Esophagus squamous epithelium (tissue), 5 donors: ENCODE measurements at regions not wholly inside any gene's neighbourhood (a gene's known extent, or its start where the extent isn't known, plus 50 kb on each side); places are given as distances from the start of the nearest gene placed in this dataset.
"Not testable (repeated sequence)": the region's sequence is repeated elsewhere in the genome, so short reads cannot be mapped to it uniquely, and the experiment has no call there.

ENCODE experiments used
- DNase-seq: peaks from one replicate; lab custom pipeline; 2025; lab: John Stamatoyannopoulos, UW
- H3K27ac ChIP-seq, 4 donors: fragments of 200-600 bp; sonication (generic); one replicate each; pipeline ENCODE4 v1.5.1; 2016 to 2019; ENCODE audit warnings: mild to moderate bottlenecking in 1 of 4
- H3K27me3 ChIP-seq, 4 donors: fragments of 200-600 bp; sonication (generic); 1 replicate in 3 of 4; 2 replicates in 1 of 4; pipeline versions ENCODE4 v1.5.1 to v1.6.0; 2017 to 2021; ENCODE audit warnings: antibody characterized with exemption in 1 of 4
- H3K36me3 ChIP-seq, 3 donors: fragments of 200-600 bp; sonication (generic); one replicate each; pipeline ENCODE4 v1.5.1; 2016 to 2019
- H3K4me1 ChIP-seq, 3 donors: fragments of 200-600 bp; sonication (generic); one replicate each; pipeline ENCODE4 v1.5.1; 2017 to 2019
- H3K4me3 ChIP-seq, 4 donors: fragments of 200-600 bp; sonication (generic); 1 replicate in 3 of 4; 2 replicates in 1 of 4; pipeline ENCODE4 v1.5.1; 2016 to 2019; ENCODE audit warnings: mild to moderate bottlenecking in 2 of 4, moderate library complexity in 1 of 4
- H3K9me3 ChIP-seq, 3 donors: fragments of 200-600 bp; sonication (generic); one replicate each; pipeline ENCODE4 v1.5.1; 2016 to 2019
- POLR2A ChIP-seq, 4 donors: fragments of 450-650 bp; IDR thresholded peaks; one replicate each; pipeline ENCODE4 v1.6.1; 2017; ENCODE audit warnings: antibody characterized with exemption in 4 of 4, mild to moderate bottlenecking in 4 of 4, moderate library complexity in 3 of 4
- WGBS, 2 donors: methylation state at CpG; one replicate each; pipeline ENCODE4 v1.1.5; 2018; 5-methylcytosine and 5-hydroxymethylcytosine counted together
- intact Hi-C: fragments of 100-400 bp; cut with DNase I; formaldehyde crosslinking; loops from one replicate; pipeline ENCODE4 v1.15.0; 2022
- TF ChIP-seq, protein P1 (sequence below), 6 experiments: fragments of 450-650 bp in 4 of 6; fragments of 200-600 bp in 2 of 6; sonication (generic) in 2 of 6; IDR thresholded peaks; one replicate each; pipeline ENCODE4 v1.5.1; 2016 to 2019; ENCODE audit warnings: antibody characterized with exemption in 6 of 6, mild to moderate bottlenecking in 4 of 6, moderate library complexity in 4 of 6
- donor health status: DM: yes; HTN: yes; CAD: no.

DNA sequence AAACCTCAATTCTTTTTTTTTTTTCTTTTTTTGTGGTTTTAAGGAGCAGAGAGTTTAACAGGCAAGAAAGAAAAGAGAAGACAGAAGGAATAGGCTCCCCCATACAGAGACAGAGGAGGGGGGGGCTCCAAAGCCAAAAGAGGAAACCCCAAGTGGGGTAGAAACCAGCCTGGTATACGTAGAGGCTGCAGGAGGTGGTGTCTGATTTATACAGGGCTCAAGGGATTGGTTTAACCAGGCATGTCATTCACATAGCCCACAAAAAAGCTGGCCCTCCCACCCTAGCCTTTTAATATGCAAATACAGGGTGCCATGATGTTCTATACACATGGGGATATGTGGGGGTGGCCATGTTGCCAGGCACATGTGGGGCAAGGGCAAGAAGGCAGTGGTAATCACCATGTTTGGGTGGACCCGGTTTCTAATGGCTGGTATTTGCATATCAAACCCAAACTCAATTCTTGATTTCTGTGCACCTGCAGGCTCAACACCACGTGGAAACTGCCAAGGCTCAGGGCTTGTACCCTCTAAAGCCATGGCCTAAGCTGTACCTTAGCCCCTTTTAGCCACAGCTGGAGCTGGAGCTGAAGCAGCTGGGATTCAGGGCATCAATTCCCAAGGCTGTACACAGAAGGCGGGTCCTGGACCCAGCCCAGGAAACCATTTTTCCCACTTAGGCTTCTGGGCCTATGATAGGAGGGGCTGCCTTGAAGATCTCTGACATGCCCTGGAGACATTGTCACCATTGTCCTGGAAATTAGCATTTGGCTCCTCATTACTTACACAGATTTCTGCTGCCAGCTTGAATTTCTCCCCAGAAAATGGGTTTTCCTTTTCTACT lies 170.3 kb downstream of the MAIP1 start:
- Histone ChIP-seq H3K9me3 (no peaks in the 10 kb centered on the region), H3K4me3 (no peak overlapping the region), H3K36me3 (no peaks in the 10 kb centered on the region), H3K4me1 (peaks cover 0 to 9% (median 0%) of the 10 kb centered on the region in 3 donors), H3K27me3 (no peaks in the 10 kb centered on the region), H3K27ac (no peak overlapping the region)
- DNase-seq = no peak
- intact Hi-C loops = no loop called here
- TF ChIP-seq, protein P1, sequence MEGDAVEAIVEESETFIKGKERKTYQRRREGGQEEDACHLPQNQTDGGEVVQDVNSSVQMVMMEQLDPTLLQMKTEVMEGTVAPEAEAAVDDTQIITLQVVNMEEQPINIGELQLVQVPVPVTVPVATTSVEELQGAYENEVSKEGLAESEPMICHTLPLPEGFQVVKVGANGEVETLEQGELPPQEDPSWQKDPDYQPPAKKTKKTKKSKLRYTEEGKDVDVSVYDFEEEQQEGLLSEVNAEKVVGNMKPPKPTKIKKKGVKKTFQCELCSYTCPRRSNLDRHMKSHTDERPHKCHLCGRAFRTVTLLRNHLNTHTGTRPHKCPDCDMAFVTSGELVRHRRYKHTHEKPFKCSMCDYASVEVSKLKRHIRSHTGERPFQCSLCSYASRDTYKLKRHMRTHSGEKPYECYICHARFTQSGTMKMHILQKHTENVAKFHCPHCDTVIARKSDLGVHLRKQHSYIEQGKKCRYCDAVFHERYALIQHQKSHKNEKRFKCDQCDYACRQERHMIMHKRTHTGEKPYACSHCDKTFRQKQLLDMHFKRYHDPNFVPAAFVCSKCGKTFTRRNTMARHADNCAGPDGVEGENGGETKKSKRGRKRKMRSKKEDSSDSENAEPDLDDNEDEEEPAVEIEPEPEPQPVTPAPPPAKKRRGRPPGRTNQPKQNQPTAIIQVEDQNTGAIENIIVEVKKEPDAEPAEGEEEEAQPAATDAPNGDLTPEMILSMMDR (IDR thresholded peaks at IDR 0.05) = no peak
- no peak for TF ChIP-seq POLR2A (IDR thresholded peaks at IDR 0.05)
- 69 to 71% methylated on average over 4 of the region's 4 CpGs for WGBS, 2 donors

DNA sequence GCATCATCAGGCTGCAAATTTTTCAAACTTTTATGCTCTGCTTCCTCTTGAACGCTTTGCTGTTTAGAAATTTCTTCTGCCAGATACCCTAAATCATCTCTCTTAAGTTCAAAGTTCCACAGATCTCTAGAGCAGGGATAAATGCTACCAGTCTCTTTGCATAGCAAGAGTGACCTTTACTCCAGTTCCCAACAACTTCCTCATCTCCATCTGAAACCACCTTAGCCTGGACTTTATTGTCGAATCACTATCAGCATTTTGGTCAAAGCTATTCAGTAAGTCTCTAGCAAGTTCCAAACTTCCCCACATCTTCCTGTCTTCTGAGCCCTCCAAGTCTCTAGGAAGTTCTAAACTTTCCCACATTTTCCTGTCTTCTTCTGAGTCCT lies 170.9 kb downstream of the MAIP1 start:
- DNase-seq, H3K9me3 ChIP-seq, H3K27me3 ChIP-seq, H3K4me3 ChIP-seq, intact Hi-C loops, H3K27ac ChIP-seq, H3K36me3 ChIP-seq: not testable (repeated sequence)
- WGBS, 2 donors = 68 to 81% methylated on average over 2 of the region's 2 CpGs
- H3K4me1 ChIP-seq = peaks cover 0 to 14% (median 0%) of the 10 kb centered on the region in 3 donors

DNA sequence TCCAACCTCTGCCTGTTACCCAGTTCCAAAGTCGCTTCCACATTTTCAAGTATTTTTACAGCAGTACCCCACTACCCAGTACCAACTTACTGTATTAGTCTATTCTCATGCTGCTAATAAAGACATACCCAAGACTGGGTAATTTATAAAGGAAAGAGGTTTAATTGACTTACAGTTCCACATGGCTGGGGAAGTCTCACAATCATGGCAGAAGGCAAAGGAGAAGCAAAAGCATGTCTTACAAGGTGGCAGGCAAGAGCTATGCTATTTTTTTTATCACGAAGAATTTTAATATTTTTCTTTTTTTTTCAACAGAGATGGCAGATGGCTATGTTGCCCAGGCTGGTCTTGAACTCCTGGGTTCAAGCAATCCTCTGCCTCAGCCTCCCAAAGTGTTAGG lies 171.3 kb downstream of the MAIP1 start:
- H3K27ac ChIP-seq, intact Hi-C loops, DNase-seq, H3K27me3 ChIP-seq, H3K36me3 ChIP-seq, H3K4me3 ChIP-seq, H3K9me3 ChIP-seq: not testable (repeated sequence)
- 94 to 98% methylated on average over 2 of the region's 2 CpGs for WGBS, 2 donors
- peaks cover 0 to 14% (median 0%) of the 10 kb centered on the region in 3 donors for H3K4me1 ChIP-seq

GRCh38 chr2:200127848-200128247 lies 172.5 kb downstream of the MAIP1 start:
- intact Hi-C loops = no loop called here
- Histone ChIP-seq H3K27ac (no peak overlapping the region), H3K36me3 (no peaks in the 10 kb centered on the region), H3K4me1 (peaks cover 0 to 14% (median 0%) of the 10 kb centered on the region in 3 donors), H3K9me3 (no peaks in the 10 kb centered on the region), H3K27me3 (no peaks in the 10 kb centered on the region), H3K4me3 (no peak overlapping the region)
- TF ChIP-seq, protein P1 (IDR thresholded peaks at IDR 0.05) = no peak
- no peak for TF ChIP-seq POLR2A (IDR thresholded peaks at IDR 0.05)
- no peak for DNase-seq

- no peaks in the 10 kb centered on the region for H3K36me3 ChIP-seq
- H3K4me3 ChIP-seq = no peak overlapping the region
- no peaks in the 10 kb centered on the region for H3K27me3 ChIP-seq
- 89 to 96% methylated on average over 5 of the region's 5 CpGs for WGBS, 2 donors
- DNase-seq = no peak
- intact Hi-C loops = no loop called here
- H3K9me3 ChIP-seq = no peaks in the 10 kb centered on the region
- no peak overlapping the region for H3K27ac ChIP-seq
- no peak for TF ChIP-seq POLR2A (IDR thresholded peaks at IDR 0.05)
- peaks cover 0 to 14% (median 0%) of the 10 kb centered on the region in 3 donors for H3K4me1 ChIP-seq
These were observed 172.9 kb downstream of the MAIP1 start for GRCh38 chr2:200128296-200128695.

DNA sequence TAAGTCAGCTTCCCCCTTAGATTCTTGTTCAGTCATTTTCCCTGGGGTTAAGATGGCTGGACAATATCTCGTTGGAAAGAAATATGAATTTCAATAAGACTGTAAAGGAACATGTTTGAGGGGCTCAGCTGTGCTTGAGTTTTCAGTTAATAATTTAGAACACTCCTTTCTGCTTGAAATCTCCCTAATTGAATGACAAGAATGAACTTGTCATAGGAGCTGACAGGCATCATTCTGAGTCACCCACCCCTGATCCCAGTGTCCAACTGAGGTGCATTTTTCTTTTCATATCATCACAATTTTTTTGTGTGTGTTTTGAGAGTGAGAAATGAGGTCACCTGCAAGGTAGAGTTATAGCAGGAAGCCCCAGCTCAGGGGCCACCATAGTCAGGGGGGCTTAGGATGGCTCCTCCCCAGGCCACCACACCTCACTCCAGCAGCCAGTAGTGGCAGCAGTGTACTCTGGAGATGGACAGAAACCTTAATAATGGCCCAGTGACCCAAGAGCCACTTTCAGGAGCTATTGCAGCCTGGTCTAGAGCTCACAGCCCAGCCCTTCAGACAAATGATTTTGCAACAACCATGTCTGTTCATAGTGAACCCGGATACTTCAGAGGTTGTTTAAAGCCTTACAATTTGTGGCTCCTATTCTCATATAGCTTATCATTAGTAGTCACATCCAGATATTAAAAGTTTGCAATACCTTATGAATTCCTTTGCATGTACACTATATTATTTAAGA lies 174.5 kb downstream of the MAIP1 start:
- intact Hi-C loops = no loop called here
- no peak for TF ChIP-seq POLR2A (IDR thresholded peaks at IDR 0.05)
- TF ChIP-seq, protein P1 (IDR thresholded peaks at IDR 0.05) = no peak
- H3K36me3 ChIP-seq = no peaks in the 10 kb centered on the region
- WGBS, 2 donors = 56 to 70% methylated on average over 2 of the region's 2 CpGs
- H3K4me1 ChIP-seq = peaks cover 0 to 14% (median 0%) of the 10 kb centered on the region in 3 donors
- no peak overlapping the region for H3K4me3 ChIP-seq
- H3K27ac ChIP-seq = no peak overlapping the region
- H3K9me3 ChIP-seq = peaks cover 0 to 3% (median 0%) of the 10 kb centered on the region in 3 donors
- DNase-seq = no peak
- H3K27me3 ChIP-seq = no peaks in the 10 kb centered on the region
